GM12878 (cell line): ENCODE measurements at regions not wholly inside any gene's neighbourhood (a gene's known extent, or its start where the extent isn't known, plus 50 kb on each side); places are given as distances from the start of the nearest gene placed in this dataset.

Experiments used
- ATAC-seq: fragments of 200-7000 bp; cut with Tn5 transposase; 3 replicates; pipeline ENCODE4 v1.9.1; 2020; ENCODE audit warnings: mild to moderate bottlenecking, moderate library complexity
- BruUV-seq: library from RNA; stranded (reverse); fragments of 400-500 nt; replicated peaks from 2 replicates; lab custom pipeline; 2021; lab: Mats Ljungman, UMichigan
- CTCF ChIA-PET: fragments of 300-600 bp; sonication (Branson Sonifier 250); formaldehyde crosslinking; extraction: SDS; loops from one replicate; lab custom pipeline; 2021; ENCODE audit warnings: inconsistent platforms; lab: Yijun Ruan, JAX
- POLR2A ChIA-PET: fragments of 350-600 bp; formaldehyde crosslinking; extraction: SDS; loops from one replicate; lab custom pipeline; 2021; ENCODE audit warnings: inconsistent platforms; lab: Charles Lee
- RAD21 ChIA-PET: fragments of 300-600 bp; sonication (Branson Sonifier 250); formaldehyde crosslinking; loops from one replicate; lab custom pipeline; 2023; ENCODE audit warnings: antibody characterized with exemption; ENCODE audit not compliant: unreplicated experiment; lab: Charles Lee
- SMC1A ChIA-PET: fragments of 300-600 bp; sonication (Branson Sonifier 250); formaldehyde crosslinking; loops from one replicate; lab custom pipeline; 2023; ENCODE audit not compliant: unreplicated experiment, uncharacterized antibody; lab: Charles Lee
- DNase-seq: peaks from one replicate; pipeline ENCODE4 v3.0.0-alpha.2; 2011; ENCODE audit warnings: low read depth, low spot score
- FAIRE-seq: peaks from 3 replicates; lab custom pipeline; 2011; peaks lifted over from hg19 to GRCh38; lab: Jason Lieb, UNC
- H2AFZ ChIP-seq: 2 replicates; pipeline ENCODE4 v1.6.0; 2011; ENCODE audit warnings: low read depth, low read length, control low read depth; ENCODE audit not compliant: control insufficient read depth
- H3K27ac ChIP-seq: 2 replicates; pipeline ENCODE4 v1.5.1; 2011; ENCODE audit warnings: control low read depth; ENCODE audit not compliant: control insufficient read depth, insufficient read depth
- H3K27me3 ChIP-seq, 2 experiments: replicated peaks in 1 of 2; 2 replicates each; pipeline versions ENCODE4 v1.6.0 to v1.6.1; 2011; ENCODE audit warnings: low read length in 1 of 2; ENCODE audit not compliant: control insufficient read depth in 2 of 2, insufficient read depth in 2 of 2
- H3K36me3 ChIP-seq, 2 experiments: 2 replicates each; pipeline ENCODE4 v1.5.1; 2011; ENCODE audit warnings: low read length in 1 of 2; ENCODE audit not compliant: control insufficient read depth in 2 of 2, insufficient read depth in 2 of 2
- H3K4me1 ChIP-seq: 2 replicates; pipeline ENCODE4 v1.6.1; 2011; ENCODE audit warnings: mild to moderate bottlenecking, low read length, moderate library complexity, mixed read lengths; ENCODE audit not compliant: control insufficient read depth, insufficient read depth
- H3K4me2 ChIP-seq: 2 replicates; pipeline ENCODE4 v1.6.0; 2011; ENCODE audit warnings: control low read depth; ENCODE audit not compliant: control insufficient read depth, insufficient read depth
- H3K4me3 ChIP-seq: fragments of 200-600 bp; sonication (generic); 2 replicates; pipeline ENCODE4 v1.5.1; 2016
- H3K79me2 ChIP-seq: 2 replicates; pipeline ENCODE4 v1.6.0; 2011; ENCODE audit warnings: low read length; ENCODE audit not compliant: control insufficient read depth, insufficient read depth
- H3K9ac ChIP-seq: 2 replicates; pipeline ENCODE4 v1.8.0; 2011; ENCODE audit warnings: low read length, control low read depth, mixed read lengths; ENCODE audit not compliant: control insufficient read depth, insufficient read depth
- H3K9me3 ChIP-seq: replicated peaks from 3 replicates; pipeline ENCODE4 v1.5.1; 2011; ENCODE audit warnings: mild to moderate bottlenecking, low read length; ENCODE audit not compliant: control insufficient read depth, insufficient read depth
- H4K20me1 ChIP-seq: 2 replicates; pipeline ENCODE4 v1.6.0; 2011; ENCODE audit not compliant: control insufficient read depth, insufficient read depth
- BHLHE40 ChIP-seq, 2 experiments: fragments of 450-650 bp in 1 of 2; IDR thresholded peaks; 2 replicates each; pipeline ENCODE4 v1.6.1; 2011 to 2017; ENCODE audit warnings: low read depth in 2 of 2, borderline replicate concordance in 1 of 2, improper control_type of control experiment in 1 of 2, low read length in 1 of 2, mild to moderate bottlenecking in 1 of 2
- CREM ChIP-seq: IDR thresholded peaks from 2 replicates; pipeline ENCODE4 v1.6.1; 2014; ENCODE audit warnings: antibody characterized with exemption, low read depth
- ESRRA ChIP-seq: IDR thresholded peaks from 2 replicates; pipeline ENCODE4 v1.6.1; 2012; ENCODE audit warnings: mild to moderate bottlenecking, low read length, improper control_type of control experiment
- FOS ChIP-seq: IDR thresholded peaks from 3 replicates; pipeline ENCODE4 v1.6.1; 2011; ENCODE audit warnings: borderline replicate concordance; ENCODE audit not compliant: insufficient read length; ENCODE audit errors: extremely low read depth
- JUND ChIP-seq: IDR thresholded peaks from 2 replicates; pipeline ENCODE4 v1.6.1; 2012; ENCODE audit warnings: low read depth, mild to moderate bottlenecking, low read length, improper control_type of control experiment, moderate library complexity
- KLF5 ChIP-seq: fragments of 450-650 bp; IDR thresholded peaks from 2 replicates; pipeline ENCODE4 v1.6.1; 2014; ENCODE audit warnings: mild to moderate bottlenecking; ENCODE audit not compliant: partially characterized antibody
- RELA ChIP-seq: fragments of 450-650 bp; IDR thresholded peaks from 2 replicates; pipeline ENCODE4 v1.8.0; 2014; ENCODE audit warnings: borderline replicate concordance; ENCODE audit not compliant: partially characterized antibody
- SIN3A ChIP-seq: IDR thresholded peaks from 2 replicates; pipeline ENCODE4 v1.6.1; 2012; ENCODE audit warnings: low read depth, low read length, improper control_type of control experiment
- SUZ12 ChIP-seq: fragments of 200-600 bp; sonication (generic); IDR thresholded peaks from one replicate; pipeline ENCODE4 v1.6.1; 2018; ENCODE audit warnings: antibody characterized with exemption, mild to moderate bottlenecking; ENCODE audit not compliant: unreplicated experiment
- TCF3 ChIP-seq: IDR thresholded peaks from 2 replicates; pipeline ENCODE4 v1.6.1; 2012; ENCODE audit warnings: low read depth, mild to moderate bottlenecking, low read length, borderline replicate concordance; ENCODE audit not compliant: insufficient read depth
- YY1 ChIP-seq: IDR thresholded peaks from 2 replicates; pipeline ENCODE4 v1.6.1; 2011; ENCODE audit warnings: low read depth, mild to moderate bottlenecking, low read length
- ZBED1 ChIP-seq: IDR thresholded peaks from 2 replicates; pipeline ENCODE4 v1.6.1; 2016; ENCODE audit warnings: borderline replicate concordance
- ZNF592 ChIP-seq: fragments of 450-650 bp; IDR thresholded peaks from 2 replicates; pipeline ENCODE4 v1.6.1; 2017; ENCODE audit warnings: mild to moderate bottlenecking, moderate library complexity
- ZZZ3 ChIP-seq: IDR thresholded peaks from 2 replicates; pipeline ENCODE4 v1.6.1; 2011; ENCODE audit warnings: low read depth; ENCODE audit not compliant: control insufficient read depth, insufficient read length
- WGBS: methylation state at CpG from one replicate; pipeline ENCODE4 v1.1.6; 2016; ENCODE audit warnings: low lambda C conversion rate; ENCODE audit not compliant: insufficient replicate concordance, insufficient coverage; ENCODE audit errors: missing lambda C conversion rate; 5-methylcytosine and 5-hydroxymethylcytosine counted together
- in situ Hi-C: fragments of 300-500 bp; cut with MboI; formaldehyde crosslinking; loops from 9 replicates; pipeline ENCODE4 v1.14.3; 2018; ENCODE audit warnings: mixed read lengths
- intact Hi-C: fragments of 100-400 bp; cut with micrococcal nuclease; formaldehyde crosslinking; loops from one replicate; pipeline ENCODE4 v1.14.2; 2022; ENCODE audit not compliant: unreplicated experiment
- TF ChIP-seq, protein P1 (sequence below): IDR thresholded peaks from 2 replicates; pipeline ENCODE4 v1.6.1; 2012; ENCODE audit warnings: low read length, inconsistent platforms
- TF ChIP-seq, protein P2 (sequence below): IDR thresholded peaks from 2 replicates; pipeline ENCODE4 v1.6.1; 2012; ENCODE audit warnings: low read depth, low read length, improper control_type of control experiment
- TF ChIP-seq, protein P3 (sequence below): IDR thresholded peaks from 2 replicates; pipeline ENCODE4 v1.6.1; 2012; ENCODE audit warnings: low read depth, low read length, improper control_type of control experiment
- TF ChIP-seq, protein P4 (sequence below): IDR thresholded peaks from 2 replicates; pipeline ENCODE4 v1.6.1; 2012; ENCODE audit warnings: low read depth, low read length, improper control_type of control experiment

DNA sequence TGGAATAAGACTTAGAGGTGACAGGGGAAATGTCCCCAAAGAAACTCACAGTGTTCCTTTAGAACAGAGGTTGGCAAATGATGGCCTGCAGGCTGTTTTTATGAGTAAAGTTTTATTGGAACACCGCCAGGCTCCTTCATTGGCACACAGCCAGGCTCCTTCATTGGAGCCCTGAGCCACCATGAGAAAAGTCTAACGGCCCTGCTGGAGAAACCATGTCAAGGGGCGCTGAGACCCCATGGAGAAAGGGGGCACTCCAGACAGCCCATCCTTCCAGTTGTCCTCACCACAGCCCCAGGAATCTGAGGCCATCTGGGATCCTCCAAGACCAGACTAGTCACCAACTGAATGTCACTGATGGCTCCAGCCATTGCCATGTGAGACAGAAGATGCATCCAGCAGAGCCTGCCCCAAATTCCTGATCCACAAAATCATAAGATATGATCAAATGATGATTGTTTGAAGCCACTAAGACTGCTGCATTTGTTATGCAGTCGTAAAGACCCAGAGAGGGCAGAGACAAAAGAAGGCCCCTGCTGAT, 88.2 kb upstream of the GPR26 start:
- in situ Hi-C loops, result no loop called here

More for the DNA sequence above, 88.2 kb upstream of the GPR26 start:
- no peak for DNase-seq
- ChIA-PET SMC1A (no interaction called here), POLR2A (no interaction called here), RAD21 (no interaction called here), CTCF (no interaction called here)
- H2AFZ ChIP-seq, result no peak overlapping the region
- H3K79me2 ChIP-seq, result no peaks in the 10 kb centered on the region
- no peaks in the 10 kb centered on the region; the same call in 1 of the 2 replicates for H4K20me1 ChIP-seq
- H3K4me2 ChIP-seq, result no peak overlapping the region
- H3K27me3 ChIP-seq, result peaks cover 0 to 3% of the 10 kb centered on the region in 2 experiments; a peak in 1 of 4 replicates
- no peaks in the 10 kb centered on the region for H3K4me1 ChIP-seq
- WGBS, result 11% methylated on average over 4 of the region's 4 CpGs
- H3K36me3 ChIP-seq, result no peaks in the 10 kb centered on the region
- H3K9ac ChIP-seq, result no peak overlapping the region
- no TSS peak for BruUV-seq
- no peak for TF ChIP-seq ZBED1
- TF ChIP-seq, protein P1, sequence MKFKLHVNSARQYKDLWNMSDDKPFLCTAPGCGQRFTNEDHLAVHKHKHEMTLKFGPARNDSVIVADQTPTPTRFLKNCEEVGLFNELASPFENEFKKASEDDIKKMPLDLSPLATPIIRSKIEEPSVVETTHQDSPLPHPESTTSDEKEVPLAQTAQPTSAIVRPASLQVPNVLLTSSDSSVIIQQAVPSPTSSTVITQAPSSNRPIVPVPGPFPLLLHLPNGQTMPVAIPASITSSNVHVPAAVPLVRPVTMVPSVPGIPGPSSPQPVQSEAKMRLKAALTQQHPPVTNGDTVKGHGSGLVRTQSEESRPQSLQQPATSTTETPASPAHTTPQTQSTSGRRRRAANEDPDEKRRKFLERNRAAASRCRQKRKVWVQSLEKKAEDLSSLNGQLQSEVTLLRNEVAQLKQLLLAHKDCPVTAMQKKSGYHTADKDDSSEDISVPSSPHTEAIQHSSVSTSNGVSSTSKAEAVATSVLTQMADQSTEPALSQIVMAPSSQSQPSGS, result no peak
- no peak for TF ChIP-seq KLF5
- TF ChIP-seq YY1, result no peak
- no peak for TF ChIP-seq RELA
- TF ChIP-seq SIN3A, result no peak
- TF ChIP-seq, protein P2, sequence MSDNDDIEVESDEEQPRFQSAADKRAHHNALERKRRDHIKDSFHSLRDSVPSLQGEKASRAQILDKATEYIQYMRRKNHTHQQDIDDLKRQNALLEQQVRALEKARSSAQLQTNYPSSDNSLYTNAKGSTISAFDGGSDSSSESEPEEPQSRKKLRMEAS, result no peak
- TF ChIP-seq ZNF592, result no peak
- TF ChIP-seq ESRRA, result no peak
- no peak for TF ChIP-seq SUZ12
- TF ChIP-seq JUND, result no peak
- TF ChIP-seq ZZZ3, result no peak
- TF ChIP-seq TCF3, result no peak
- TF ChIP-seq, protein P3, sequence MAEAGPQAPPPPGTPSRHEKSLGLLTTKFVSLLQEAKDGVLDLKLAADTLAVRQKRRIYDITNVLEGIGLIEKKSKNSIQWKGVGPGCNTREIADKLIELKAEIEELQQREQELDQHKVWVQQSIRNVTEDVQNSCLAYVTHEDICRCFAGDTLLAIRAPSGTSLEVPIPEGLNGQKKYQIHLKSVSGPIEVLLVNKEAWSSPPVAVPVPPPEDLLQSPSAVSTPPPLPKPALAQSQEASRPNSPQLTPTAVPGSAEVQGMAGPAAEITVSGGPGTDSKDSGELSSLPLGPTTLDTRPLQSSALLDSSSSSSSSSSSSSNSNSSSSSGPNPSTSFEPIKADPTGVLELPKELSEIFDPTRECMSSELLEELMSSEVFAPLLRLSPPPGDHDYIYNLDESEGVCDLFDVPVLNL, result no peak
- TF ChIP-seq, protein P4, sequence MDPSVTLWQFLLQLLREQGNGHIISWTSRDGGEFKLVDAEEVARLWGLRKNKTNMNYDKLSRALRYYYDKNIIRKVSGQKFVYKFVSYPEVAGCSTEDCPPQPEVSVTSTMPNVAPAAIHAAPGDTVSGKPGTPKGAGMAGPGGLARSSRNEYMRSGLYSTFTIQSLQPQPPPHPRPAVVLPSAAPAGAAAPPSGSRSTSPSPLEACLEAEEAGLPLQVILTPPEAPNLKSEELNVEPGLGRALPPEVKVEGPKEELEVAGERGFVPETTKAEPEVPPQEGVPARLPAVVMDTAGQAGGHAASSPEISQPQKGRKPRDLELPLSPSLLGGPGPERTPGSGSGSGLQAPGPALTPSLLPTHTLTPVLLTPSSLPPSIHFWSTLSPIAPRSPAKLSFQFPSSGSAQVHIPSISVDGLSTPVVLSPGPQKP, result no peak
- TF ChIP-seq CREM, result no peak
- no peak for TF ChIP-seq BHLHE40 (IDR thresholded peaks at IDR 0.05; ENCODE audit: borderline replicate concordance in 1 of 2, low read depth in 2 of 2, low read length in 1 of 2)
- no peak for TF ChIP-seq FOS
- TF ChIP-seq, all 136 proteins: peak for 0
- ATAC-seq (no peak), FAIRE-seq (no peak)
- no peaks in the 10 kb centered on the region for H3K9me3 ChIP-seq
- H3K4me3 ChIP-seq, result no peak overlapping the region
- intact Hi-C loops, result no loop called here
- no peak overlapping the region for H3K27ac ChIP-seq
